Hepatocyte (in vitro differentiated cells): ENCODE measurements at regions not wholly inside any gene's neighbourhood (a gene's known extent, or its start where the extent isn't known, plus 50 kb on each side); places are given as distances from the start of the nearest gene placed in this dataset.

Experiments used
- EZH2 ChIP-seq: fragments of 200-600 bp; sonication (generic); IDR thresholded peaks from 2 replicates; pipeline ENCODE4 v1.6.1; 2016; ENCODE audit warnings: antibody characterized with exemption, mild to moderate bottlenecking, borderline replicate concordance
- TF ChIP-seq, protein P1 (sequence below): fragments of 200-600 bp; sonication (generic); IDR thresholded peaks from 2 replicates; pipeline ENCODE4 v1.5.1; 2016; ENCODE audit warnings: antibody characterized with exemption, mild to moderate bottlenecking; ENCODE audit not compliant: poor library complexity

- TF ChIP-seq, protein P1, sequence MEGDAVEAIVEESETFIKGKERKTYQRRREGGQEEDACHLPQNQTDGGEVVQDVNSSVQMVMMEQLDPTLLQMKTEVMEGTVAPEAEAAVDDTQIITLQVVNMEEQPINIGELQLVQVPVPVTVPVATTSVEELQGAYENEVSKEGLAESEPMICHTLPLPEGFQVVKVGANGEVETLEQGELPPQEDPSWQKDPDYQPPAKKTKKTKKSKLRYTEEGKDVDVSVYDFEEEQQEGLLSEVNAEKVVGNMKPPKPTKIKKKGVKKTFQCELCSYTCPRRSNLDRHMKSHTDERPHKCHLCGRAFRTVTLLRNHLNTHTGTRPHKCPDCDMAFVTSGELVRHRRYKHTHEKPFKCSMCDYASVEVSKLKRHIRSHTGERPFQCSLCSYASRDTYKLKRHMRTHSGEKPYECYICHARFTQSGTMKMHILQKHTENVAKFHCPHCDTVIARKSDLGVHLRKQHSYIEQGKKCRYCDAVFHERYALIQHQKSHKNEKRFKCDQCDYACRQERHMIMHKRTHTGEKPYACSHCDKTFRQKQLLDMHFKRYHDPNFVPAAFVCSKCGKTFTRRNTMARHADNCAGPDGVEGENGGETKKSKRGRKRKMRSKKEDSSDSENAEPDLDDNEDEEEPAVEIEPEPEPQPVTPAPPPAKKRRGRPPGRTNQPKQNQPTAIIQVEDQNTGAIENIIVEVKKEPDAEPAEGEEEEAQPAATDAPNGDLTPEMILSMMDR: no peak
- no peak for TF ChIP-seq EZH2
These were observed 357.0 kb upstream of the NCAM2 start for GRCh38 chr21:20641241-20641640.
